HG03135 (cell line): ENCODE measurements at regions not wholly inside any gene's neighbourhood (a gene's known extent, or its start where the extent isn't known, plus 50 kb on each side); places are given as distances from the start of the nearest gene placed in this dataset.

Source experiments
- ATAC-seq: cut with Tn5 transposase; IDR thresholded peaks from one replicate; pipeline ENCODE4 v1.9.1; 2021; ENCODE audit warnings: mild to moderate bottlenecking, moderate library complexity; ENCODE audit not compliant: unreplicated experiment

- no peak for ATAC-seq
Observed at GRCh38 chr1:169003864-169004516, 102.5 kb upstream of the ATP1B1 start.

- no peak for ATAC-seq
Observed at GRCh38 chr1:169005776-169006175, 100.7 kb upstream of the ATP1B1 start.

GRCh38 chr1:169009666-169010065 lies 96.8 kb upstream of the ATP1B1 start:
- peak; percentile 42 for ATAC-seq

GRCh38 chr1:169012416-169012815 lies 94.1 kb upstream of the ATP1B1 start:
- ATAC-seq: peak; percentile 61

- ATAC-seq: no peak
Observed at GRCh38 chr1:169013821-169014220, 92.7 kb upstream of the ATP1B1 start.

- no peak for ATAC-seq
Observed at GRCh38 chr1:169015464-169015863, 91.0 kb upstream of the ATP1B1 start.

GRCh38 chr1:169018751-169019150 lies 87.7 kb upstream of the ATP1B1 start:
- ATAC-seq: no peak

GRCh38 chr1:169019419-169020058 lies 87.0 kb upstream of the ATP1B1 start:
- no peak for ATAC-seq

- ATAC-seq: no peak
Observed at GRCh38 chr1:169020684-169021083, 85.8 kb upstream of the ATP1B1 start.

GRCh38 chr1:169022648-169023047 lies 83.8 kb upstream of the ATP1B1 start:
- no peak for ATAC-seq

- no peak for ATAC-seq
Observed at GRCh38 chr1:169024255-169024654, 82.2 kb upstream of the ATP1B1 start.

- peak; percentile 90 for ATAC-seq
Observed at GRCh38 chr1:169024800-169025271, 81.7 kb upstream of the ATP1B1 start.

GRCh38 chr1:169025412-169025811 lies 81.1 kb upstream of the ATP1B1 start:
- ATAC-seq: no peak

- ATAC-seq: peak; percentile 34
Observed at GRCh38 chr1:169027607-169028320, 78.7 kb upstream of the ATP1B1 start.

- no peak for ATAC-seq
Observed at GRCh38 chr1:169031566-169032224, 74.8 kb upstream of the ATP1B1 start.

GRCh38 chr1:169041366-169041765 lies 65.1 kb upstream of the ATP1B1 start:
- no peak for ATAC-seq

- ATAC-seq: no peak
Observed at GRCh38 chr1:169042377-169042776, 64.1 kb upstream of the ATP1B1 start.

- ATAC-seq: peak; percentile 8
Observed at GRCh38 chr1:169043823-169044222, 62.7 kb upstream of the ATP1B1 start.

GRCh38 chr1:169044296-169044695 lies 62.2 kb upstream of the ATP1B1 start:
- peak; percentile 89 for ATAC-seq

GRCh38 chr1:169044971-169045370 lies 61.5 kb upstream of the ATP1B1 start:
- ATAC-seq: peak; percentile 37

- ATAC-seq: no peak
Observed at GRCh38 chr1:169046671-169047070, 59.8 kb upstream of the ATP1B1 start.
